GM19035 (cell line): ENCODE measurements at regions not wholly inside any gene's neighbourhood (a gene's known extent, or its start where the extent isn't known, plus 50 kb on each side); places are given as distances from the start of the nearest gene placed in this dataset.

Source experiments
- ATAC-seq: cut with Tn5 transposase; IDR thresholded peaks from one replicate; pipeline ENCODE4 v1.9.1; 2021; ENCODE audit not compliant: unreplicated experiment

DNA sequence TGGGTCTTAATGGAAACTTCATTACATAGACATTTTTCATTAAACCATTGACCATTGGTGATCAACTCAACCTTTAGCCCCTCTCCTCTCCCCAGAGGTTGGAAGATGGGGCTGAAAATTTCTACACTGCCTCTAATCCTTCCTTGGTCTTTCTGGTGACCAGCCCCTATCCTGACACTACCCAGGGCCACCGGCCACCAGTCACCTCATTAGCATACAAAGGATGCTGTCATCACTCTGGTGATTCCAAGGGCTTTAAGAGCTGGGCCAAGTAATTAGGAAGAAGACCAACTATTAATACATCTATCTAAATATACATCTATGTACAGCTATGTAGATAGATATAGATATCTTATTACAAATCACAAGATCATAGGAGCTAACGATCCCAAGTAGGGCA lies 111.2 kb upstream of the IRX6 start:
- ATAC-seq, result no peak

DNA sequence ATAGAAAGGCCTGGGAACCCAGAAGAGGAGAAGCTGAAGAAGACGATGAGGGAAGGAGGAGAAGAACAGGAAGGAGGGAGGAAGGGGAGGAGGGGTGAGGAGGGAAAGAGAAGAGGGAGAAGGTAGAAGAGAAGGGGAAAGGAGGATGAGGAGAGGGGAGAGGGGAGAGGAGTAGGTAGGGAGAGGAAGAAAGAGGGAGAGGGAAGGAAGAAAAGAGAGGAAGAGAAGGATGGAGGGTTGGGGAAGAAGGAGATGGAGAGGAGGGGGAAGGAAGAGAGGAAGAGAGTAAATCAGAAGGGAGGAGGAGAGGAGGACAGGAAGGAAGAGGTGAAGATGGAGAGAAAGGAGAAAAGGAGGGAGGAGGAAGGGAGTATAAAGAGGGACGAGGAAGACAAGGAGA lies 109.6 kb upstream of the IRX6 start:
- ATAC-seq, result no peak

DNA sequence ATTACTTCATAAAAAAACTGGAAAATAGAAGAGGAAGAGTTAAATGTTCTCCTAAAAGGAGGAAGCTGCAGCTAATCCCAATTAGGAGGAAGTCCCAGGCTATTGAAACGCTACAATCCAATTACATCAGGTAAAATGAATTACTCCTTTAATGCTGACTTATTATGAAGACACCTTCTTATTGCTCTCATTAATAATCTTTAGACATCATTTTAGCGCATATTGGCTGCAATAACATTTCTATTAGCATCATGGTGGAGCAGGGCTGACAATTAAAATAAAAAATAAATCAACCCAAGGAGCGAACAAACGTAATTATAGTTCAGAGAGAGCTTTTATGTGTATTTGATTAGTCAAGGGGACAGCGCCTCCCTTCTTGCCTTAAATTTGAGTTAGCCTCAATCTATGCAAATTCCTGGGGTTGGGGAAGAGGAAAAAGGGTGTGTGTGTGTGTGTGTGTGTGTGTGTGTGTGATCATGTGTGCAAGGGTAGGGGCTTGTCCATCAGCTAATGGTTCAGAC lies 109.0 kb upstream of the IRX6 start:
- no peak for ATAC-seq

DNA sequence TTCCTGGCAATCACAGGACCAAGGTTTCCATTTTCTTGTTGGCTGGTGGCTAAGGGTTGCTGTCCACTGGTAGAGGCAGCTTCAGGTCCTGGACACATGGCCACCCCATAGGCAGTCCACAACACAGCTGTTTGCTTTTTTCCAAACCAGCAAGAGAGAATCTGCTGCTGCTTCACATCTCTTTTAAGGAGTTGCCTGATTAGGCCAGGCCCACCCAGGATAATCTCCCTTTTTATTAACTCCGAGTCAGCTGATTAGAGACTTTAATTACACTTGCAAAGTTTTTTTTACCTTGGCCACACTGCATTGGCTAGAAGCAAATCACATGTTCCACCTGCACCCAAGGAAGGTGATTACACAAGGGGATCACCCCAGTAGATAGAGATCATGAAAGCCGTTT lies 106.6 kb upstream of the IRX6 start:
- ATAC-seq, result no peak

DNA sequence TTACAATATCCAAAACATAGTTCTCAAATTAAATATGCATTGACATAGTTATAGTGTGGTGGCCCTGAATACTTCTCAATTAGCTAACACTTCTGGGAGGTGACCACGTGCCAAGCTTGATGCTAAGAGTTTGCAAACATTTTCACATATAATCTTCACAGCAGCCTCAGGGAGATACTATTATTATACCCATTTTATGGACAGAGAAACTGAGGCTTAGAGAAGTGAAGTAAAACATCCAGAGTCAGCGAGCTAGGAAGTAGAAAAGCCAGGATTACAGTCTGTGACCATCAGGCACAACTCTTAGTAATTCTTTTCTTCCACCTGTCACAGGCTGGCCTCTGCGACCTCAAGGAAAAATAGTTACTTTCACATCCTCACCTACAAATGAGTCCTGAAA lies 102.2 kb upstream of the IRX6 start:
- ATAC-seq, result no peak

- no peak for ATAC-seq
Measured at GRCh38 chr16:55222486-55222885, 101.5 kb upstream of the IRX6 start.

DNA sequence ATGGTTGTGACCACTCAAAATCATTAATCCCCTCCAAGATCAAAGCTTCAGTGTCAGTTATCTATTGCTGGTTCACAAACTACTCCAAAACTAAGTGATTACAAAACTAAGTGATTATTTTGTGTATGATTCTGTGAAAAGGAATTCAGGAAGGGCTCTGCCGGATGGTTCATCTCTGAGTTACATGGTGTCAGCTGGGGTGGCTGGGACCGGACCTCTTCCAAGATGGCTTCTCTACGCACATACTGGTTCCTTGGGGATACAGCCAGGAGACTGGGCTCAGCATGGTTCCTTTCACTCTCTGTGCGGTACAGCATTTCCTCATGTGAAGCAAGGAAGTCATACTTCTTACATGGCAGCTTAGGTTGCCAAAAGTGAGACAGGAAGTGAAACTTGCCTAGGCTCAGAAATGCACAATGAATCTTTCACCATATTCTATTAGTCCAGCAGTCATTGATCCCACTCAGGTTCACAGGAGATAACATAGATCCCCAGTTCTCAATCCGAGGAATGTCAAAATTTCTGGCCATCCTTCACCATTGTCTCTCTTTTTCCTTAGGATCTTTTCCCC lies 97.9 kb upstream of the IRX6 start:
- no peak for ATAC-seq

DNA sequence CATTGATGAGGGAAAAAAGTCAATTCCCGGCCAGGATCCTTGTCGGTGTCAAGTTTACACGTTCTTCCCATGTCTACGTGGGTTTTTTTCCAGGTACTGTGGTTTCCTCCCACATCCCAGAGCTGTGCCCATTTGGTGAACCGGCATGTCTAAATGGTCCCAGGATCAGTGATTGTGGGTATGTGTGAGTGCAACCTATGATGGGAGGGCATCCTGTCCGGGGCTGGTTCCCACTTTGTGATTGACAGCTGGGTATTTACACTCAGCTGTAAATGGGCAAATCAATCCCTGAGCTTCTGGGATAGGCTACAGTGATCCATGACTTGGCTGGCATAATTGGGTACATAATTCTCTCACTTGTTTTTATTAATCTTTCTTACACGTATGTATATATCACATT lies 91.2 kb upstream of the IRX6 start:
- ATAC-seq, result no peak

DNA sequence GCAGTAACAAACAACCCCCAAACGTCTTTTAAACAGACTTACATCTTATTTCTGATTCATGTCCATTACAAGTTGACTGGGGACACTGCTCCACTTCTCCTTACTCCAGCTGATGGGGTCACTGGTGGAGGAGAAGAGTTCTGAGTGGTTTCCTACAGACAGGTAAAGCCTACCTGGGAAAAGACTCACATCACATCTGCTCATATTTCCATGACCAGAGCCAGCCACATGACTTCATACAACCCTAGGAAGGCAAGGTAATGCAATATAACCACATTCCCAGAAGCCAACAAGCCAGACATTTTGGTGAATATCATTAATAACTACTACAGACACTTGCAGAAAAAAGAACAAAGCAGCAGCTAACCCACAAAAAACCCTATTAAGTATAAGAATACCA lies 90.5 kb upstream of the IRX6 start:
- no peak for ATAC-seq

GRCh38 chr16:55236655-55237054 lies 87.3 kb upstream of the IRX6 start:
- no peak for ATAC-seq

GRCh38 chr16:55239723-55240122 lies 84.3 kb upstream of the IRX6 start:
- ATAC-seq, result no peak

- ATAC-seq, result no peak
Measured at GRCh38 chr16:55240888-55241287, 83.1 kb upstream of the IRX6 start.

- ATAC-seq, result no peak
Measured at GRCh38 chr16:55242667-55243066, 81.3 kb upstream of the IRX6 start.

DNA sequence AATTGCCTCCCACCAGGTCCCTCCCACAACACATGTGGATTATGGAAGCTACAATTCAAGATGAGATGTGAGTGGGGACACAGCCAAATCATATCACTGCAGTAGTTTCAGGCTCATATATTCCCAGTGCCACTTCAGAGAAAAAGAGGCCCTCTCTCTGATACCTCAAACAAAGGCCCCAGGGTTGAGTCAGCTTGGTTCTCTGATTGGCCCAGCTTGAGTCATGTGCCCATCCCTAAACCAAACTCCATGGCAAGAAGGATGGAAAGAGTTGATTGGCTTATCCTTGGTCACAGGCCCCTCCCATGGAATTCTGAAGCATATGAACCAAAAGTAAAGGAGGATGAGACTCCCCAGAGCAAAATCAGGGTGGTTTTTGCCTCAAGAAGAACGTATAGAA lies 75.9 kb upstream of the IRX6 start:
- ATAC-seq, result no peak

DNA sequence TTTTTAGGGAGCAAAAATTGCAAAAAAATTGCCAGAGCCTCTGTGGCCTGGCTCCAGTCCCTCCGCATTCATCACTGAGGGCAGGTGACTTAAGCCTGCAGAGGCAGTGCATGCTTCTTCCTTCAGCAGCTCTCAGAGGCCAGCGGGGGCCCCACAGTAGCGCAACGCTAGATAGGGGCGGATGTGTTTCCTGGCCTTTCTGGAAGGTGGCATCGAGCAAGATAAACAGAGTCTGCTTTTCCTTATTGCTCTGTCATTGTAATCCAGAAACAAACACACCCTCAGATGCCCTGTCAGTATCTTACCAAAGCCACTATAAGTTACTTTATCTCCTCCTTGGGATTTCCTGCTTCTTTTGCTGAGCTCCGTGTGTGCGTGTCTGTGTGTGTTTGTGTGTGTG lies 75.5 kb upstream of the IRX6 start:
- no peak for ATAC-seq

- no peak for ATAC-seq
Measured at GRCh38 chr16:55249361-55249760, 74.6 kb upstream of the IRX6 start.

DNA sequence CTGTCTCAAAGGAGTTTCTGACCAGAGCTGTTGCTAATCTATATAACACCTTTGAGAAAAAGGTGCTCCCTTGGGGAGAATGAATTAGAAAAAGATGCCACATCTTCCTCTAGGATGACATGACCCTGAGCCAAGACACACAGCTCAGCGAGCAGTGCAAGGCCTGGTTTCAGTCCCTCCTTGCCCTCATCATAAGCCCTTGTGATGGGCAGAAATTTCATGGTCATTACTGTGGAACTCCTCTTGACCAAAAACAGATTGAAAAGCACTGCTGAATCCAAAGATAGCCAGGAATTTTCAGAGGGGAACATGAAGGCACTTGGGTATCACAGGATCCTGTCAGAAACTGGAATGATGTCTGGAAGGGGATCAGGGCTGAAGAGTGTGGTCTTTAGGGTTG lies 74.1 kb upstream of the IRX6 start:
- ATAC-seq, result no peak

DNA sequence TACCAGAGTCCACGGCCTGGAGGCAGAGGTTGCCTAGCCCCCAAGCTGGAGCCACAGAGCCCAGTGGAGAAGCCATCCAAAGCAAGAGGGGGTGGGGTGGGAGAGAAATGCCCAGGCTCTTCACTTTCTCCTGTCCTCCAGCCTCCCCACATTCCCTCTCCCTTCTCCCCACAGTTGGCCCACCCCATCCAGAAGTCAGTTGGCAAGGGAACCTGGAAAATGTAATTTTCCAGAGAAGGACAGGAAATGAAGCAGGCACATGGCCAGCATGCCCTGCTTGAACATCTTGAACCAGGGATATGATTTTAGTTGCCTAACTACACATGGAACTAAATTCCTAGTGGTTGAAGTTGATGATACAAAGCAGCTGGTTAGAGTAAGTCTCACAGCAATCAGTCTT lies 73.3 kb upstream of the IRX6 start:
- ATAC-seq, result no peak

DNA sequence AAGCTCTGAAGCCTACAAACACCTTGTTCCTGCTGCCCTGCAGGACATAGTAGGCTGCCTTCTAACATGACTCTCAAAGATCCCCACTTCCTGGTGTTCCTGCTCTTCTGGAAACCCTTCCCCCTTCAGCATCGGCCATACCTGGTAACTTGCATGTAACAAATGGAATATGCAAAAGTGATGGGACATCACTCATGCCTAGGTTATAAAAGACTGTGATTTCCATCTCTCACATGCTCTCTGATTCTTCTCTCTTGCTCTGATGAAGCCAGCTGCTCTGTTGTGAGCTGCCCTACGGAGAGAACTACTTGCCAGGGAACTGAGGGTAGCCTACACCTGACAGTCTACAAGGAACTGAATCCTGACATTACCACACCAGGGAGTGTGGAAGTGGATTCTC lies 72.9 kb upstream of the IRX6 start:
- no peak for ATAC-seq

DNA sequence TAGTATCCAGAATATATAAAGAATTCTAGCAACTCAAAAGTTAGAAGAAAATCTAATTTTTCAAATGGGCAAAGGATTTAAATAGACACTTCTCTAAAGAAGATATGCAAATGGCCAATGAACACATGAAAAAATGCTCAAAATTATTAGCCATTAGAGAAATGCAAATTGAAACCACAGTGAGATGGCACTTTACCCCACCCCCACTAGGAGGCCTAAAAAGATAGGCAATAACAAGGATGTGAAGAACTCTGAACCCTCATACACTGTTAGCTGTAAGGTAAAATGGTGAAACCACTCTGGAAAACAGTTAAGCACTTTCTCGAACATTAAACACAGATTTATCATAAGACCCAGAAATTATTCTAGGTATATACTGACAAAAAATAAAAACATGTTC lies 71.4 kb upstream of the IRX6 start:
- no peak for ATAC-seq

GRCh38 chr16:55253987-55254386 lies 70.0 kb upstream of the IRX6 start:
- no peak for ATAC-seq

GRCh38 chr16:55255733-55256282 lies 68.2 kb upstream of the IRX6 start:
- no peak for ATAC-seq

DNA sequence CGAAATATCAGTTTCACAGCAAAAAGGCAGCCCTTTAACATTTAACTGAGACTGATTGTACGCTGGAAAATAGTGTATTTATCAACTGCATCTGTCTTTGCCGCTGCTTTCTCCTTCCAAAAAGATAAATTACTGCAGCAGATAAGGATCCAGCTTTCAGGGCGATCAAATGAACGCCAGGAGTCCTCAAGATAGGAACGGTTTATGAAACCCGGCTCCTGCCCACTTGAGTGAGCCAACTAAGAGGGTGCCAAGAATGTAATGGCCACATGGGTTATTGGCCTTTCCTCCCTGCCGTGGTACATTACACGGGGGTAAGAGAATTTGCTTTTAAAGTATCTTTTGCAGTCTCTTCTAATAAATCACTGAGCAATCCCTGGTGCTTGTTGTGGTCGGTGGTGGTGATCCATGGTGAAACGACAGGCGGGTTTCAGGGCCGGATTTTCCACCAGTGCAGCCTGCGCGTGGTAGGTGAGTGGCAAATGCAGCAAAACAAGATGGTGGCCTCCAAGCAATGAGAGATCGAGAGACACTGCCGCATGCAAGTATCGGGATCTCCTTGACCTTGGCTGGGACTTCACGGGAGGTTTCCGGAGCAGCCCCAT lies 67.5 kb upstream of the IRX6 start:
- no peak for ATAC-seq
